ENCODE measurements at regions not wholly inside any gene's neighbourhood (a gene's known extent, or its start where the extent isn't known, plus 50 kb on each side); places are given as distances from the start of the nearest gene placed in this dataset. TPM values are rescaled to one million over a fixed set of nuclear protein-coding genes. Genes with fewer than 3 reads are reported as not detected.
"Not testable (repeated sequence)": the region's sequence is repeated elsewhere in the genome, so short reads cannot be mapped to it uniquely, and the experiment has no call there.

GRCh38 chr5:36536616-36537005 is 69.8 kb upstream of the SLC1A3 start:
- H3K4me1 ChIP-seq (ENCODE audit: control insufficient read depth, insufficient read depth, low read length): no peaks in the 10 kb centered on the region
- H3K27me3 ChIP-seq (ENCODE audit: control insufficient read depth, insufficient read depth, low read length): peaks cover 3% of the 10 kb centered on the region
- H3K9me3 ChIP-seq (replicated peaks; ENCODE audit: low read length): no peaks in the 10 kb centered on the region
- no peak overlapping the region for H3K4me3 ChIP-seq (ENCODE audit: low read length)
- H3K4me2 ChIP-seq (ENCODE audit: low read length): no peak overlapping the region
- no peaks in the 10 kb centered on the region for H3K36me3 ChIP-seq (ENCODE audit: insufficient read depth, low read length)
- H3K9ac ChIP-seq (ENCODE audit: low read depth, low read length): no peak overlapping the region

GRCh38 chr5:36537724-36538123 is 68.7 kb upstream of the SLC1A3 start:
- Histone ChIP-seq H3K9ac (ENCODE audit: low read depth, low read length) (no peak overlapping the region), H3K4me2 (ENCODE audit: low read length) (no peak overlapping the region), H3K4me1 (ENCODE audit: control insufficient read depth, insufficient read depth, low read length) (no peaks in the 10 kb centered on the region), H3K9me3 (replicated peaks; ENCODE audit: low read length) (no peaks in the 10 kb centered on the region), H3K27me3 (ENCODE audit: control insufficient read depth, insufficient read depth, low read length) (peaks cover 3% of the 10 kb centered on the region), H3K36me3 (ENCODE audit: insufficient read depth, low read length) (no peaks in the 10 kb centered on the region), H3K4me3 (ENCODE audit: low read length) (no peak overlapping the region)

- H3K9ac ChIP-seq (ENCODE audit: low read depth, low read length): no peak overlapping the region
- H3K9me3 ChIP-seq (replicated peaks; ENCODE audit: low read length): no peaks in the 10 kb centered on the region
- H3K27me3 ChIP-seq (ENCODE audit: control insufficient read depth, insufficient read depth, low read length): no peaks in the 10 kb centered on the region
- no peaks in the 10 kb centered on the region for H3K36me3 ChIP-seq (ENCODE audit: insufficient read depth, low read length)
- no peak overlapping the region for H3K4me2 ChIP-seq (ENCODE audit: low read length)
- no peak overlapping the region for H3K4me3 ChIP-seq (ENCODE audit: low read length)
- H3K4me1 ChIP-seq (ENCODE audit: control insufficient read depth, insufficient read depth, low read length): no peaks in the 10 kb centered on the region
Measured at GRCh38 chr5:36552651-36553393, 53.6 kb upstream of the SLC1A3 start.

GRCh38 chr5:36555035-36555434 is 51.4 kb upstream of the SLC1A3 start:
- not testable (repeated sequence) for H3K4me3 ChIP-seq (ENCODE audit: low read length); H3K9me3 ChIP-seq (replicated peaks; ENCODE audit: low read length); H3K4me1 ChIP-seq (ENCODE audit: control insufficient read depth, insufficient read depth, low read length); H3K36me3 ChIP-seq (ENCODE audit: insufficient read depth, low read length); H3K9ac ChIP-seq (ENCODE audit: low read depth, low read length); H3K4me2 ChIP-seq (ENCODE audit: low read length); H3K27me3 ChIP-seq (ENCODE audit: control insufficient read depth, insufficient read depth, low read length)

Small RNAs in the stretch of these regions (small RNA-seq; reads per million reads assigned to genes)
- gene RNA5SP181: not detected

Data from skeletal muscle satellite cell (primary cell).